Upper lobe of left lung (tissue), 6 donors: ENCODE measurements at regions not wholly inside any gene's neighbourhood (a gene's known extent, or its start where the extent isn't known, plus 50 kb on each side); places are given as distances from the start of the nearest gene placed in this dataset.

Experiments used
- ATAC-seq, 2 donors: fragments of 200-7000 bp; cut with Tn5 transposase; one replicate each; pipeline ENCODE4 v1.9.1; 2022; ENCODE audit warnings: mild to moderate bottlenecking in 2 of 2, moderate library complexity in 2 of 2; ENCODE audit not compliant: low FRiP score in 2 of 2
- DNase-seq, 2 donors: peaks; one replicate each; pipeline ENCODE4 v3.0.0-alpha.2; 2019 to 2020
- H3K27ac ChIP-seq, 4 donors: fragments of 200-600 bp; sonication (generic); one replicate each; pipeline ENCODE4 v1.5.1; 2016 to 2019
- H3K27me3 ChIP-seq, 4 donors: fragments of 200-600 bp; sonication (generic); one replicate each; pipeline ENCODE4 v1.5.1; 2017 to 2019
- H3K36me3 ChIP-seq, 4 donors: fragments of 200-600 bp; sonication (generic); one replicate each; pipeline ENCODE4 v1.5.1; 2016 to 2019
- H3K4me1 ChIP-seq, 4 donors: fragments of 200-600 bp; sonication (generic); one replicate each; pipeline ENCODE4 v1.5.1; 2018 to 2019
- H3K4me3 ChIP-seq, 4 donors: fragments of 200-600 bp; sonication (generic); one replicate each; pipeline ENCODE4 v1.5.1; 2017 to 2019; ENCODE audit warnings: mild to moderate bottlenecking in 2 of 4, moderate library complexity in 1 of 4
- H3K9me3 ChIP-seq, 4 donors: fragments of 200-600 bp; sonication (generic); one replicate each; pipeline ENCODE4 v1.5.1; 2018 to 2019
- EP300 ChIP-seq, 4 donors: sonication (generic); formaldehyde crosslinking; IDR thresholded peaks; one replicate each; pipeline ENCODE4 v1.5.1; 2017; ENCODE audit warnings: antibody characterized with exemption in 4 of 4, control low read depth in 2 of 4
- POLR2A ChIP-seq, 4 donors: fragments of 450-650 bp; IDR thresholded peaks; one replicate each; pipeline ENCODE4 v1.5.1; 2016 to 2017; ENCODE audit warnings: antibody characterized with exemption in 4 of 4, mild to moderate bottlenecking in 2 of 4
- POLR2AphosphoS5 ChIP-seq, 2 donors: sonication (generic); formaldehyde crosslinking; IDR thresholded peaks; one replicate each; pipeline ENCODE4 v1.5.1; 2017; ENCODE audit warnings: antibody characterized with exemption in 2 of 2
- WGBS, 2 donors: methylation state at CpG; one replicate each; pipeline ENCODE4 v1.1.5; 2017 to 2018; 5-methylcytosine and 5-hydroxymethylcytosine counted together
- TF ChIP-seq, protein P1 (sequence below), 6 experiments: fragments of 450-650 bp in 4 of 6; fragments of 200-600 bp in 2 of 6; sonication (generic) in 2 of 6; IDR thresholded peaks; one replicate each; pipeline ENCODE4 v1.5.1; 2016 to 2019; ENCODE audit warnings: antibody characterized with exemption in 6 of 6
- donor health status: DM: no; HTN: no; CAD: no; lungs with moderate emphysema.
- donor health status: DM: no; HTN: yes; CAD: no; lungs with severe emphysema.

DNA sequence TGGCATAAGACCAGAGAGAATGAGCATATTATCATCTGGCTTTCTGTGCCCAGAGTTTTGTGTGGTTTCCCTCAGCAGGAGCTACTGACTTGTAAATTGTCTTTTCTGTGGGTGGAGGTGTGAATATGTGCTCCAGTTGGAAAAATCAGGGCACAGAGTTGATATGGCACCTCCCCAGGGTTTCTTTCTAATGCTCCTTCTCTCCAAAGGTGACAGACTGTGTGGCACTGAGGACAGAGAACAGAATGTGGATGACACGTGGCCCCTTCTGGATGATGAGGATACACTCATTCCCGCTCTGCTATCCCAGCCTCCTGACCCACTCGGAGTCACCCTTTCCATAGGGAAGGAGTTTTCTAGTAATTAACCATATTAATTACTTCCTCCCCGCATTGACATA lies 221.0 kb downstream of the ICE1 start:
- Histone ChIP-seq H3K9me3 (no peaks in the 10 kb centered on the region), H3K36me3 (no peaks in the 10 kb centered on the region), H3K27me3 (no peaks in the 10 kb centered on the region), H3K4me3 (no peak overlapping the region), H3K4me1 (peaks cover 0 to 1% (median 0%) of the 10 kb centered on the region in 4 donors), H3K27ac (no peak overlapping the region)
- TF ChIP-seq EP300 (IDR thresholded peaks at IDR 0.05) (no peak), POLR2AphosphoS5 (IDR thresholded peaks at IDR 0.05) (no peak), POLR2A (IDR thresholded peaks at IDR 0.05) (no peak)
- TF ChIP-seq, protein P1, sequence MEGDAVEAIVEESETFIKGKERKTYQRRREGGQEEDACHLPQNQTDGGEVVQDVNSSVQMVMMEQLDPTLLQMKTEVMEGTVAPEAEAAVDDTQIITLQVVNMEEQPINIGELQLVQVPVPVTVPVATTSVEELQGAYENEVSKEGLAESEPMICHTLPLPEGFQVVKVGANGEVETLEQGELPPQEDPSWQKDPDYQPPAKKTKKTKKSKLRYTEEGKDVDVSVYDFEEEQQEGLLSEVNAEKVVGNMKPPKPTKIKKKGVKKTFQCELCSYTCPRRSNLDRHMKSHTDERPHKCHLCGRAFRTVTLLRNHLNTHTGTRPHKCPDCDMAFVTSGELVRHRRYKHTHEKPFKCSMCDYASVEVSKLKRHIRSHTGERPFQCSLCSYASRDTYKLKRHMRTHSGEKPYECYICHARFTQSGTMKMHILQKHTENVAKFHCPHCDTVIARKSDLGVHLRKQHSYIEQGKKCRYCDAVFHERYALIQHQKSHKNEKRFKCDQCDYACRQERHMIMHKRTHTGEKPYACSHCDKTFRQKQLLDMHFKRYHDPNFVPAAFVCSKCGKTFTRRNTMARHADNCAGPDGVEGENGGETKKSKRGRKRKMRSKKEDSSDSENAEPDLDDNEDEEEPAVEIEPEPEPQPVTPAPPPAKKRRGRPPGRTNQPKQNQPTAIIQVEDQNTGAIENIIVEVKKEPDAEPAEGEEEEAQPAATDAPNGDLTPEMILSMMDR (IDR thresholded peaks at IDR 0.05), result no peak
- DNase-seq (no peak), ATAC-seq (no peak)
- 83 to 84% methylated on average over 4 of the region's 4 CpGs for WGBS, 2 donors

DNA sequence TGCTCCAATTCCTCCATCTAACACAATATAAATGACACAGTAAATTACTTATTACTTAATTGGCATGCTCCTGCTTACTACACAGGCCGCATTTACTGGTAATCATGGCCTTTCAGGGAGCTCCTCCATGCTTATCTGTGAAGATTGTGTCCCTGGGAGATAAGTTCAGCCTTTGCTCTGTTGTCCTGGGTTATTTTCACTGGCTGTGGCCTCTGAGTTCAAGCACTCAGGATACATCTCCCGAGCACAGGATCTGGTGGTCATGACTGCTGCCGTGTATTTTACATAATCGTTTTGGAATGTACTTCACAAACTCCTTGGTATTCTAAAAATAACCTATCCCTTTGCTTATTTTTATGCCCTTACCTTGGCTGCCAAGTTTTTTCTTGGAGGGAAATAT lies 215.7 kb downstream of the ICE1 start:
- Histone ChIP-seq H3K4me3 (no peak overlapping the region), H3K4me1 (peaks cover 0 to 6% (median 0%) of the 10 kb centered on the region in 4 donors), H3K27me3 (no peaks in the 10 kb centered on the region), H3K27ac (no peak overlapping the region), H3K36me3 (no peaks in the 10 kb centered on the region), H3K9me3 (no peaks in the 10 kb centered on the region)
- peak in 1 of 2 donors; percentile 29 for DNase-seq
- ATAC-seq, result peak; percentile 47 to 57
- no peak for TF ChIP-seq POLR2AphosphoS5 (IDR thresholded peaks at IDR 0.05)
- no peak for TF ChIP-seq EP300 (IDR thresholded peaks at IDR 0.05)
- TF ChIP-seq, protein P1 (IDR thresholded peaks at IDR 0.05), result no peak
- no peak for TF ChIP-seq POLR2A (IDR thresholded peaks at IDR 0.05)
- 48 to 57% methylated on average over 4 of the region's 4 CpGs for WGBS, 2 donors

DNA sequence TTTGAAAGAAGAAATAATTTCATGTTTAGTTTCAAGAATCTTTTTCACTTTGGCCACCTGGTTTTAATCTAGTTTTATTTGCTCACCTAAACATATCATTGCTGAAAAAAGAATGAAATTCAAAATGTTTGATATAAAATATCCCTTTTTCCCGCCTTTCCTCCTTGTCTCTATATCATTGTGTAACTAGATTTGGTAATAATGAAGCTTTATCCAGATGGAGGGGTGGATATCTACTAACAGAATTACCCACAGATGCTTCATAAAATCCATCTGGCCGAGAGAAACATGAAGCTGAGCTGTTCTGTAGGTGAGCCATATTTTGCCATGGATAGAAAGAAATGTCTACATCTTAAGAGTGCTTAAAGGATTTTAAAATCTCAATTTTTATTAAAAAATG lies 214.7 kb downstream of the ICE1 start:
- 31 to 53% methylated on average over 2 of the region's 2 CpGs for WGBS, 2 donors
- no peaks in the 10 kb centered on the region for H3K36me3 ChIP-seq
- ATAC-seq (no peak), DNase-seq (no peak)
- H3K27me3 ChIP-seq, result no peaks in the 10 kb centered on the region
- no peak for TF ChIP-seq EP300 (IDR thresholded peaks at IDR 0.05)
- TF ChIP-seq, protein P1 (IDR thresholded peaks at IDR 0.05), result no peak
- TF ChIP-seq POLR2A (IDR thresholded peaks at IDR 0.05), result no peak
- H3K4me3 ChIP-seq, result no peak overlapping the region
- no peak overlapping the region for H3K27ac ChIP-seq
- peaks cover 0 to 6% (median 0%) of the 10 kb centered on the region in 4 donors for H3K4me1 ChIP-seq
- peaks cover 0 to 4% (median 0%) of the 10 kb centered on the region in 4 donors for H3K9me3 ChIP-seq

DNA sequence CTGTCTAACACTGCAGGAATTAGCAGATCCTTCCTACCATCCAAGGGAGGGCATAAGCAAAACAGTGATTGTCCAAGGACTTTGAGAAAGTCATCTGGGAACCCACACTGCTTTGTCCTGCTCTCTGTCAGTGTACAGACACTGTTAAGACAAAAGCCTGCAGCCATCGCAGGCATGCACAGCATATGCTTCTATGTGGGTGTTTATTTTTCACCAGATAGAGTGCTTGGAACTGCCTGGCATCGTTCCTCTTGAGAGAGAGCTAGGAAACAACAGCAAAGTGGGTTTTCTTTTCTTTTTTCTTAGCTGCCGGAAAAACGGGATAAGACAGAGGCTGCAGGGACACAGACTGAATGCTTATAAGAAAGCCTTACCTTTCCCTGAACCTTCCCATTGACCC lies 212.3 kb downstream of the ICE1 start:
- Histone ChIP-seq H3K4me3 (no peak overlapping the region), H3K27ac (no peak overlapping the region), H3K36me3 (no peaks in the 10 kb centered on the region), H3K27me3 (no peaks in the 10 kb centered on the region), H3K9me3 (peaks cover 0 to 4% (median 0%) of the 10 kb centered on the region in 4 donors), H3K4me1 (peaks cover 0 to 6% (median 0%) of the 10 kb centered on the region in 4 donors)
- WGBS, 2 donors, result 59 to 69% methylated on average over 3 to 4 of the region's 4 CpGs
- no peak for ATAC-seq
- TF ChIP-seq, protein P1 (IDR thresholded peaks at IDR 0.05), result no peak
- TF ChIP-seq EP300 (IDR thresholded peaks at IDR 0.05), result no peak
- TF ChIP-seq POLR2AphosphoS5 (IDR thresholded peaks at IDR 0.05), result no peak
- no peak for TF ChIP-seq POLR2A (IDR thresholded peaks at IDR 0.05)
- no peak for DNase-seq

DNA sequence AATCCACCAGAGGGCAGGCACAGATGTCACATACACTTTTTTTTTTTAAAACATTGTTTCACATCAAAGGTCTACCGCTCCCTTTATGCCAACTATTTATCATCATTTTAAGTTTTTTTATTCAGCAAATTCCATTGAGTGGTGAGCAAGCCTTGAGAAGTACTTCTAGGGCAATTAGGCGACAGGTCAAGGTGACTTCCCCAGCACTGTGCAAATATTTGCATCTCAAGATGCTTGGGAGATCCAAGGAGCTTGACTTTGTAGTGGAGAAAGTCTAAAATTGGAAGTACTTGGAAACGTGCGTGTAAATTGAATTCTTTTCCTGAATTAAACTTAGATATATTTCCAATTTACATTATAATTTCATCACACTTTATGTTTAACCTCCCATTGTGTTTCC lies 211.1 kb downstream of the ICE1 start:
- Histone ChIP-seq H3K4me1 (peaks cover 0 to 6% (median 0%) of the 10 kb centered on the region in 4 donors), H3K27me3 (no peaks in the 10 kb centered on the region), H3K9me3 (peaks cover 0 to 4% (median 0%) of the 10 kb centered on the region in 4 donors), H3K4me3 (no peak overlapping the region), H3K27ac (no peak overlapping the region), H3K36me3 (no peaks in the 10 kb centered on the region)
- DNase-seq (no peak), ATAC-seq (no peak)
- TF ChIP-seq EP300 (IDR thresholded peaks at IDR 0.05), result no peak
- TF ChIP-seq, protein P1 (IDR thresholded peaks at IDR 0.05), result no peak
- no peak for TF ChIP-seq POLR2AphosphoS5 (IDR thresholded peaks at IDR 0.05)
- no peak for TF ChIP-seq POLR2A (IDR thresholded peaks at IDR 0.05)
- WGBS, 2 donors, result 56 to 73% methylated on average over 4 of the region's 4 CpGs
